ENCODE measurements at regions not wholly inside any gene's neighbourhood (a gene's known extent, or its start where the extent isn't known, plus 50 kb on each side); places are given as distances from the start of the nearest gene placed in this dataset.

GRCh38 chr20:57819691-57820380 lies 110.0 kb upstream of the PMEPA1 start:
- ATAC-seq (ENCODE audit: insufficient read depth, low FRiP score): no peak
- peak; percentile 69 to 77 (median 72) for DNase-seq
- WGBS, 2 donors: 63 to 77% methylated on average over 4 of the region's 4 CpGs
- H3K27me3 ChIP-seq (ENCODE audit: control insufficient read depth in 3 of 3, insufficient read depth in 3 of 3, low read length in 2 of 3): peaks cover 0 to 4% (median 0%) of the 10 kb centered on the region in 3 donors
- no peaks in the 10 kb centered on the region for H3K36me3 ChIP-seq (ENCODE audit: control insufficient read depth in 4 of 4, insufficient read depth in 4 of 4, low read length in 4 of 4)
- no peak overlapping the region for H3K9ac ChIP-seq (ENCODE audit: insufficient read depth in 1 of 2, low read length in 2 of 2)
- peaks cover 0 to 18% (median 6%) of the 10 kb centered on the region in 5 donors for H3K4me1 ChIP-seq (ENCODE audit: control insufficient read depth in 5 of 5, insufficient read depth in 5 of 5, low read length in 5 of 5)
- no peak overlapping the region for H3K27ac ChIP-seq (ENCODE audit: low read depth in 1 of 2, low read length in 1 of 2)
- no peak overlapping the region for H3K4me3 ChIP-seq
- TF ChIP-seq CTCF (IDR thresholded peaks at IDR 0.05; ENCODE audit: control extremely low read depth, extremely low read depth): no peak
- H3K9me3 ChIP-seq (ENCODE audit: control insufficient read depth in 4 of 4, insufficient read depth in 3 of 4, low read length in 3 of 4): no peaks in the 10 kb centered on the region

- no peak overlapping the region for H3K4me3 ChIP-seq
- H3K27ac ChIP-seq (ENCODE audit: low read depth in 1 of 2, low read length in 1 of 2): no peak overlapping the region
- H3K4me1 ChIP-seq (ENCODE audit: control insufficient read depth in 5 of 5, insufficient read depth in 5 of 5, low read length in 5 of 5): peaks cover 0 to 19% (median 6%) of the 10 kb centered on the region in 5 donors
- DNase-seq (no peak), ATAC-seq (ENCODE audit: insufficient read depth, low FRiP score) (no peak)
- no peak overlapping the region for H3K9ac ChIP-seq (ENCODE audit: insufficient read depth in 1 of 2, low read length in 2 of 2)
- 92 to 93% methylated on average over 11 of the region's 11 CpGs for WGBS, 2 donors
- no peak for TF ChIP-seq CTCF (IDR thresholded peaks at IDR 0.05; ENCODE audit: control extremely low read depth, extremely low read depth)
- no peaks in the 10 kb centered on the region for H3K9me3 ChIP-seq (ENCODE audit: control insufficient read depth in 4 of 4, insufficient read depth in 3 of 4, low read length in 3 of 4)
- H3K27me3 ChIP-seq (ENCODE audit: control insufficient read depth in 3 of 3, insufficient read depth in 3 of 3, low read length in 2 of 3): peaks cover 0 to 4% (median 0%) of the 10 kb centered on the region in 3 donors
- no peaks in the 10 kb centered on the region for H3K36me3 ChIP-seq (ENCODE audit: control insufficient read depth in 4 of 4, insufficient read depth in 4 of 4, low read length in 4 of 4)
These were observed 109.5 kb upstream of the PMEPA1 start for GRCh38 chr20:57819291-57819690.

GRCh38 chr20:57818418-57819181 lies 108.8 kb upstream of the PMEPA1 start:
- DNase-seq: no peak
- Histone ChIP-seq H3K27me3 (ENCODE audit: control insufficient read depth in 3 of 3, insufficient read depth in 3 of 3, low read length in 2 of 3) (peaks cover 0 to 4% (median 0%) of the 10 kb centered on the region in 3 donors), H3K36me3 (ENCODE audit: control insufficient read depth in 4 of 4, insufficient read depth in 4 of 4, low read length in 4 of 4) (no peaks in the 10 kb centered on the region), H3K4me3 (no peak overlapping the region), H3K9me3 (ENCODE audit: control insufficient read depth in 4 of 4, insufficient read depth in 3 of 4, low read length in 3 of 4) (no peaks in the 10 kb centered on the region), H3K9ac (ENCODE audit: insufficient read depth in 1 of 2, low read length in 2 of 2) (no peak overlapping the region), H3K4me1 (ENCODE audit: control insufficient read depth in 5 of 5, insufficient read depth in 5 of 5, low read length in 5 of 5) (peaks cover 0 to 26% (median 6%) of the 10 kb centered on the region in 5 donors), H3K27ac (ENCODE audit: low read depth in 1 of 2, low read length in 1 of 2) (no peak overlapping the region)
- ATAC-seq (ENCODE audit: insufficient read depth, low FRiP score): no peak
- no peak for TF ChIP-seq CTCF (IDR thresholded peaks at IDR 0.05; ENCODE audit: control extremely low read depth, extremely low read depth)
- WGBS, 2 donors: 78 to 85% methylated on average over 12 of the region's 12 CpGs

All from lung (tissue), 11 donors.